Transverse colon (tissue), 4 donors: ENCODE measurements at regions not wholly inside any gene's neighbourhood (a gene's known extent, or its start where the extent isn't known, plus 50 kb on each side); places are given as distances from the start of the nearest gene placed in this dataset.
"Not testable (repeated sequence)": the region's sequence is repeated elsewhere in the genome, so short reads cannot be mapped to it uniquely, and the experiment has no call there.

Source experiments
- DNase-seq: peaks from one replicate; pipeline ENCODE4 v3.0.0-alpha.2; 2019
- H3K27ac ChIP-seq, 4 donors: fragments of 200-600 bp; sonication (generic); 2 replicates each; pipeline ENCODE4 v1.5.1; 2016 to 2018; ENCODE audit warnings: inconsistent platforms in 4 of 4
- H3K27me3 ChIP-seq: fragments of 200-600 bp; sonication (generic); 2 replicates; pipeline ENCODE4 v1.5.1; 2017; ENCODE audit warnings: inconsistent platforms
- H3K36me3 ChIP-seq, 4 donors: fragments of 200-600 bp; sonication (generic); 2 replicates each; pipeline ENCODE4 v1.5.1; 2017 to 2019; ENCODE audit warnings: inconsistent platforms in 4 of 4
- H3K4me1 ChIP-seq, 4 donors: fragments of 200-600 bp; sonication (generic); 2 replicates each; pipeline ENCODE4 v1.5.1; 2017 to 2020; ENCODE audit warnings: inconsistent platforms in 4 of 4
- H3K4me3 ChIP-seq, 4 donors: fragments of 200-600 bp; sonication (generic); 1 replicate in 1 of 4; 2 replicates in 3 of 4; pipeline versions ENCODE4 v1.5.1 to v1.6.1; 2017 to 2019; ENCODE audit warnings: inconsistent platforms in 4 of 4
- H3K9me3 ChIP-seq, 2 donors: fragments of 200-600 bp; sonication (generic); 2 replicates each; pipeline ENCODE4 v1.5.1; 2017 to 2019; ENCODE audit warnings: inconsistent platforms in 2 of 2
- CTCF ChIP-seq, 5 experiments: fragments of 200-600 bp in 3 of 5; fragments of 450-650 bp in 2 of 5; sonication (generic) in 3 of 5; IDR thresholded peaks; 1 replicate in 2 of 5; 2 replicates in 3 of 5; pipeline ENCODE4 v1.5.1; 2016 to 2017; ENCODE audit warnings: antibody characterized with exemption in 5 of 5, inconsistent platforms in 3 of 5, mild to moderate bottlenecking in 2 of 5, moderate library complexity in 1 of 5
- EP300 ChIP-seq: sonication (generic); formaldehyde crosslinking; IDR thresholded peaks from one replicate; pipeline ENCODE4 v1.6.1; 2017; ENCODE audit warnings: antibody characterized with exemption, low read depth
- POLR2A ChIP-seq: fragments of 450-650 bp; IDR thresholded peaks from one replicate; pipeline ENCODE4 v1.6.1; 2016; ENCODE audit warnings: antibody characterized with exemption, mild to moderate bottlenecking, moderate library complexity
- POLR2AphosphoS5 ChIP-seq, 3 donors: sonication (generic); formaldehyde crosslinking; IDR thresholded peaks; one replicate each; pipeline ENCODE4 v1.6.1; 2016; ENCODE audit warnings: antibody characterized with exemption in 3 of 3
- WGBS, 2 donors: methylation state at CpG; one replicate each; pipeline ENCODE4 v1.1.5; 2018; ENCODE audit warnings: low coverage in 1 of 2; 5-methylcytosine and 5-hydroxymethylcytosine counted together
- in situ Hi-C, 4 donors: fragments of 200-750 bp; cut with MboI; loops; one replicate each; pipeline versions ENCODE4 v1.15.0 to v1.15.1; 2017; ENCODE audit warnings: low sequenced_read_pairs in 3 of 4, low pct_ligation_motif_present in 1 of 4, low pct_unique_long_range_greater_than_20kb in 1 of 4
- intact Hi-C: fragments of 100-400 bp; cut with DNase I; formaldehyde crosslinking; loops from one replicate; pipeline ENCODE4 v1.15.1; 2023; ENCODE audit warnings: low total_unique reads

GRCh38 chr10:80719935-80720334 is 182.2 kb downstream of the SH2D4B start:
- TF ChIP-seq CTCF (IDR thresholded peaks at IDR 0.05) (no peak), POLR2A (no peak), POLR2AphosphoS5 (IDR thresholded peaks at IDR 0.05) (no peak), EP300 (no peak)
- no peaks in the 10 kb centered on the region for H3K4me1 ChIP-seq
- H3K27ac ChIP-seq = no peak overlapping the region
- H3K36me3 ChIP-seq = no peaks in the 10 kb centered on the region
- no peaks in the 10 kb centered on the region for H3K27me3 ChIP-seq
- in situ Hi-C loops = no loop called here
- intact Hi-C loops = no loop called here
- WGBS, 2 donors = 81 to 97% methylated on average over 4 to 5 of the region's 5 CpGs
- DNase-seq = no peak
- no peak overlapping the region for H3K4me3 ChIP-seq
- H3K9me3 ChIP-seq = no peaks in the 10 kb centered on the region

DNA sequence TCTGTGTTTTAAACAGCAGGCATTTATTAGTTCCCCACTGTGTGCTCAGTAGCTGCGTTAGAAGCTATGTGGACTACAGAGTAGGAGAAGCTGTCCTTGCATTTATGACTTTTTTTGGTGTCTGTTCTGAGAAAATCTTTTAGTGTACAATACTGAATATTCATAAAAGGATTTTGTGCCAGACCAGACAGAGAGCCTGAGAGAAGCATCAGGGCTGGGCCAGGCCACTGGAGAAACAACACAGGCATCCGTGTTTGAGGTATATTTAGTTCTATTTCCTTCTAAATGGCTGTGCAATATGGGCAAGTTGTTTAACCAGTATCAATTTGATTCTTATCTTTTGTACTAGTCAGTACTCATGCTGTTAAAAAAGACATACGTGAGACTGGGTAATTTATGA is 182.8 kb downstream of the SH2D4B start:
- Histone ChIP-seq H3K4me3 (no peak overlapping the region), H3K27me3 (no peaks in the 10 kb centered on the region), H3K4me1 (no peaks in the 10 kb centered on the region), H3K9me3 (no peaks in the 10 kb centered on the region), H3K36me3 (no peaks in the 10 kb centered on the region), H3K27ac (no peak overlapping the region)
- no peak for TF ChIP-seq POLR2A
- TF ChIP-seq EP300 = no peak
- TF ChIP-seq POLR2AphosphoS5 (IDR thresholded peaks at IDR 0.05) = no peak
- TF ChIP-seq CTCF (IDR thresholded peaks at IDR 0.05) = no peak
- no peak for DNase-seq
- in situ Hi-C loops = no loop called here
- 70 to 74% methylated on average over 3 of the region's 3 CpGs for WGBS, 2 donors
- intact Hi-C loops = no loop called here

DNA sequence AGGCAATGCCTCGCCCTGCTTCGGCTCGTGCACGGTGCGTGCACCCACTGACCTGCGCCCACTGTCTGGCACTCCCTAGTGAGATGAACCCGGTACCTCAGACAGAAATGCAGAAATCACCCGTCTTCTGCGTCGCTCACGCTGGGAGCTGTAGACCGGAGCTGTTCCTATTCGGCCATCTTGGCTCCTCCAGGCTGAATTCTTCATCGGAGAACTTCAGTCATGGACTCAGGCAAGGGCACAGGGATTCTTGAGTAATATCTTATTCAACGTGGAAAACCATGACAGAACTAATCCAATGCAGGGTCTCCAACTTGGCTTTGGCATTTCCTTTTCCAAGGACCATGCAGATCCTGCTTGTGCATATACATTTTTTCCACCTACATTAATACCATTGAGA is 190.7 kb downstream of the SH2D4B start:
- H3K4me3 ChIP-seq, H3K27ac ChIP-seq, DNase-seq, H3K27me3 ChIP-seq, H3K36me3 ChIP-seq, H3K9me3 ChIP-seq, in situ Hi-C loops, H3K4me1 ChIP-seq, intact Hi-C loops: not testable (repeated sequence)
- WGBS, 2 donors = 80 to 94% methylated on average over 1 to 15 of the region's 15 CpGs

DNA sequence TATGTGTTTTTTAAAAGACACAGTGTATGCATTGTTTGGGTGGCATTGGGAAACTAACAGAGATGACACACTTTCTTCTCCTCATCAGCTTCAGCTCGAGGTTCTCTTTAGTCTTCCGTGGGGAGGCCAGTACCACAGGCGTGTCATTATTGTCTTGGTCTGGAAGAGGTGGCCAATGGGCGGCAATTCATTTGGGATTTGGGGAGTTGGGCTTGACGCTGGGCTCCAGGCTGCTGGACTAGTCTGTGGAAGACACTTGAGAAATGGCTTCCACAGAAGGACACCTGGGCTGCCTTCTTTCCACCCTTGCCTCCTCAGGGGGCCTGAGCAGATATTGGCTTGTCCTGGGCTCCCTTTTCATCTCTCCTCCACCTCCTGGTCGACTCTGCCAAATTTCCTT is 192.2 kb downstream of the SH2D4B start:
- in situ Hi-C loops (no loop called here), intact Hi-C loops (no loop called here)
- Histone ChIP-seq H3K9me3 (no peaks in the 10 kb centered on the region), H3K27ac (no peak overlapping the region), H3K4me1 (no peaks in the 10 kb centered on the region), H3K36me3 (no peaks in the 10 kb centered on the region), H3K4me3 (no peak overlapping the region), H3K27me3 (no peaks in the 10 kb centered on the region)
- TF ChIP-seq CTCF (IDR thresholded peaks at IDR 0.05) (no peak), POLR2AphosphoS5 (IDR thresholded peaks at IDR 0.05) (no peak), EP300 (no peak), POLR2A (no peak)
- DNase-seq = no peak
- 60 to 76% methylated on average over 3 to 6 of the region's 6 CpGs for WGBS, 2 donors

DNA sequence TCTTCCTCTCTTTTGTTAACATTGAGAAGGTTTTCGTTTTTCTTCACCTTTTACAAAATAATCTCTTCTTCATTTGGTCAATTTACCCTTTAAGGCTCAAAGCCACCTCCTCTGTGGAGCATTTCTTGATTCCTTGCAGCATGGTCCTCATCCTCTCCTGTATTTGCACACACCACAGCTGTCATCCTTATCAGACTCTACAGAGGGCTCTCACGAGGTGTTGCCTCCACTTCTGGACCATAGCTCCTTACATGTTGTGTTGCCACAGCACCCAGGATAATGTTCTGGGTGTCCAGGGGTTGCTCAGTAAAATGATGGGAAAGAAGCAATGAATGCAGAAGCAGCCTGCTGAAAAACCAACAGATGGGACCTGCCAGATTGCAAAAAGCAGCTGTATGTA is 192.8 kb downstream of the SH2D4B start:
- H3K4me3 ChIP-seq = no peak overlapping the region
- TF ChIP-seq POLR2AphosphoS5 (IDR thresholded peaks at IDR 0.05) = no peak
- TF ChIP-seq EP300 = no peak
- TF ChIP-seq CTCF (IDR thresholded peaks at IDR 0.05) = no peak
- TF ChIP-seq POLR2A = no peak
- no peaks in the 10 kb centered on the region for H3K4me1 ChIP-seq
- no peaks in the 10 kb centered on the region for H3K36me3 ChIP-seq
- DNase-seq = no peak
- H3K27me3 ChIP-seq = no peaks in the 10 kb centered on the region
- H3K27ac ChIP-seq = no peak overlapping the region
- in situ Hi-C loops (no loop called here), intact Hi-C loops (no loop called here)
- no peaks in the 10 kb centered on the region for H3K9me3 ChIP-seq
- WGBS, 2 donors = 44 to 48% methylated on average over 2 of the region's 2 CpGs
